ENCODE measurements at regions not wholly inside any gene's neighbourhood (a gene's known extent, or its start where the extent isn't known, plus 50 kb on each side); places are given as distances from the start of the nearest gene placed in this dataset.

DNA sequence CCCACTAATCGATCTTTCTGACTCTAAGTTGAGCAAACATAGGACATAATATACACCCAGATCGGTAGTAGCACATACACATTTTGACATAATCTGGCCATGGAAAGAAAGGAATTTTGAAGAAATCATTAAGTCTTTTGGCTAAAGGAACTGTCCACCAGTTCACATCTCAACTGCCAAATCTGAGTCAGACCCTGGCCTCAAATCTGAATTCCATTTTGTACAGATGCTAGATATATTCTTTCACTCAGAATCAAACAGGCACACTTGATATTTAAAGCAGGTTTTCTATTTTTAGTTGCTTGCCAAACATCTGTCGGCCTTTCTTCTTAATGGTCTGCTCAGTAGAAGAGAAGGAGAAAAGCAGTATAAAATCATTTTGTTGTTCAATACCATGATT lies 281.8 kb downstream of the BARHL2 start:
- H3K4me3 Mint-ChIP-seq, result no peak overlapping the region
- Histone ChIP-seq H3K4me2 (no peak overlapping the region), H2AFZ (no peak overlapping the region), H3K9me2 (ENCODE audit: insufficient read depth) (no peaks in the 10 kb centered on the region), H3K79me2 (replicated peaks; ENCODE audit: insufficient read depth) (no peaks in the 10 kb centered on the region), H3K4me3 (no peak overlapping the region), H3F3A (replicated peaks; ENCODE audit: low read depth) (no peaks in the 10 kb centered on the region), H4K20me1 (replicated peaks; ENCODE audit: insufficient read depth) (no peaks in the 10 kb centered on the region), H3K27ac (ENCODE audit: low read depth) (no peak overlapping the region), H3K36me3 (ENCODE audit: insufficient read depth) (no peaks in the 10 kb centered on the region), H3K27me3 (ENCODE audit: insufficient read depth) (no peaks in the 10 kb centered on the region), H3K4me1 (ENCODE audit: insufficient read depth) (no peaks in the 10 kb centered on the region)
- no peak for DNase-seq (ENCODE audit: low spot score)
- no peaks in the 10 kb centered on the region for H3K36me3 Mint-ChIP-seq (ENCODE audit: low read depth)
- no peak overlapping the region for H3K27ac Mint-ChIP-seq
- no peaks in the 10 kb centered on the region for H3K27me3 Mint-ChIP-seq (ENCODE audit: insufficient read depth, low read depth, poor library complexity)
- no peak for ATAC-seq
- H3K9me3 Mint-ChIP-seq, result no peaks in the 10 kb centered on the region
- H3K4me1 Mint-ChIP-seq, result no peaks in the 10 kb centered on the region
- TF ChIP-seq JUNB (IDR thresholded peaks at IDR 0.05; ENCODE audit: unreplicated experiment), result no peak
- TF ChIP-seq ZNF331 (CRISPR knock-in tag; IDR thresholded peaks at IDR 0.05; ENCODE audit: low read depth), result no peak
- TF ChIP-seq ZNF114 (CRISPR knock-in tag; IDR thresholded peaks at IDR 0.05), result no peak
- no peak for TF ChIP-seq STAT1 (IDR thresholded peaks at IDR 0.05; ENCODE audit: unreplicated experiment)

DNA sequence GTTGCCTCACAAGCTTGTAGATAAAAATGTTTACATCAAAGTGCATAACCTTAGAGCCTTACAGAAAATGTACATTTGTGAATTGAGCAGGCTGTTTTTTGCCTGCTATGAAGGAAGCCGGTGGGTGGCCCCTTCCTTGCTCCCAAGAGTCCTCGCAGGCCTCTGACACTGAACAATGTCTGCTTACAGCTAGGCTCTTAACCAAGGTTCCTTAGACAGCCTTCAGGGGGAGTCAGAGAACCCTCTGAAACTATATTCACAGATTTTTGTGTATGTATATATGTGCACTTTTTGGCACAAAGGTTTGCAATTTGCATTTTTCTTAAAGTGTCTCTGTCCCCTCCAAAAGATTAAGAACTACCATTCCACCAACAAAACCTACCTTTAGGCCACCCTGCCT lies 282.6 kb downstream of the BARHL2 start:
- H3K4me2 ChIP-seq, result no peak overlapping the region
- no peaks in the 10 kb centered on the region for H3K36me3 ChIP-seq (ENCODE audit: insufficient read depth)
- no peak overlapping the region for H3K27ac ChIP-seq (ENCODE audit: low read depth)
- no peaks in the 10 kb centered on the region for H3K9me2 ChIP-seq (ENCODE audit: insufficient read depth)
- ATAC-seq (peak; percentile 90), DNase-seq (ENCODE audit: low spot score) (peak; percentile 49)
- H3K79me2 ChIP-seq (replicated peaks; ENCODE audit: insufficient read depth), result no peaks in the 10 kb centered on the region
- H3K27ac Mint-ChIP-seq, result no peak overlapping the region
- no peak overlapping the region for H3K4me3 Mint-ChIP-seq
- H3K4me1 Mint-ChIP-seq, result no peaks in the 10 kb centered on the region
- no peaks in the 10 kb centered on the region for H3K27me3 Mint-ChIP-seq (ENCODE audit: insufficient read depth, low read depth, poor library complexity)
- no peaks in the 10 kb centered on the region for H3K27me3 ChIP-seq (ENCODE audit: insufficient read depth)
- TF ChIP-seq, protein P1, sequence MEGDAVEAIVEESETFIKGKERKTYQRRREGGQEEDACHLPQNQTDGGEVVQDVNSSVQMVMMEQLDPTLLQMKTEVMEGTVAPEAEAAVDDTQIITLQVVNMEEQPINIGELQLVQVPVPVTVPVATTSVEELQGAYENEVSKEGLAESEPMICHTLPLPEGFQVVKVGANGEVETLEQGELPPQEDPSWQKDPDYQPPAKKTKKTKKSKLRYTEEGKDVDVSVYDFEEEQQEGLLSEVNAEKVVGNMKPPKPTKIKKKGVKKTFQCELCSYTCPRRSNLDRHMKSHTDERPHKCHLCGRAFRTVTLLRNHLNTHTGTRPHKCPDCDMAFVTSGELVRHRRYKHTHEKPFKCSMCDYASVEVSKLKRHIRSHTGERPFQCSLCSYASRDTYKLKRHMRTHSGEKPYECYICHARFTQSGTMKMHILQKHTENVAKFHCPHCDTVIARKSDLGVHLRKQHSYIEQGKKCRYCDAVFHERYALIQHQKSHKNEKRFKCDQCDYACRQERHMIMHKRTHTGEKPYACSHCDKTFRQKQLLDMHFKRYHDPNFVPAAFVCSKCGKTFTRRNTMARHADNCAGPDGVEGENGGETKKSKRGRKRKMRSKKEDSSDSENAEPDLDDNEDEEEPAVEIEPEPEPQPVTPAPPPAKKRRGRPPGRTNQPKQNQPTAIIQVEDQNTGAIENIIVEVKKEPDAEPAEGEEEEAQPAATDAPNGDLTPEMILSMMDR (conservative IDR thresholded peaks at IDR 0.05; ENCODE audit: low read depth in 2 of 2), result peak; percentile 45 to 54
- TF ChIP-seq, protein P2, sequence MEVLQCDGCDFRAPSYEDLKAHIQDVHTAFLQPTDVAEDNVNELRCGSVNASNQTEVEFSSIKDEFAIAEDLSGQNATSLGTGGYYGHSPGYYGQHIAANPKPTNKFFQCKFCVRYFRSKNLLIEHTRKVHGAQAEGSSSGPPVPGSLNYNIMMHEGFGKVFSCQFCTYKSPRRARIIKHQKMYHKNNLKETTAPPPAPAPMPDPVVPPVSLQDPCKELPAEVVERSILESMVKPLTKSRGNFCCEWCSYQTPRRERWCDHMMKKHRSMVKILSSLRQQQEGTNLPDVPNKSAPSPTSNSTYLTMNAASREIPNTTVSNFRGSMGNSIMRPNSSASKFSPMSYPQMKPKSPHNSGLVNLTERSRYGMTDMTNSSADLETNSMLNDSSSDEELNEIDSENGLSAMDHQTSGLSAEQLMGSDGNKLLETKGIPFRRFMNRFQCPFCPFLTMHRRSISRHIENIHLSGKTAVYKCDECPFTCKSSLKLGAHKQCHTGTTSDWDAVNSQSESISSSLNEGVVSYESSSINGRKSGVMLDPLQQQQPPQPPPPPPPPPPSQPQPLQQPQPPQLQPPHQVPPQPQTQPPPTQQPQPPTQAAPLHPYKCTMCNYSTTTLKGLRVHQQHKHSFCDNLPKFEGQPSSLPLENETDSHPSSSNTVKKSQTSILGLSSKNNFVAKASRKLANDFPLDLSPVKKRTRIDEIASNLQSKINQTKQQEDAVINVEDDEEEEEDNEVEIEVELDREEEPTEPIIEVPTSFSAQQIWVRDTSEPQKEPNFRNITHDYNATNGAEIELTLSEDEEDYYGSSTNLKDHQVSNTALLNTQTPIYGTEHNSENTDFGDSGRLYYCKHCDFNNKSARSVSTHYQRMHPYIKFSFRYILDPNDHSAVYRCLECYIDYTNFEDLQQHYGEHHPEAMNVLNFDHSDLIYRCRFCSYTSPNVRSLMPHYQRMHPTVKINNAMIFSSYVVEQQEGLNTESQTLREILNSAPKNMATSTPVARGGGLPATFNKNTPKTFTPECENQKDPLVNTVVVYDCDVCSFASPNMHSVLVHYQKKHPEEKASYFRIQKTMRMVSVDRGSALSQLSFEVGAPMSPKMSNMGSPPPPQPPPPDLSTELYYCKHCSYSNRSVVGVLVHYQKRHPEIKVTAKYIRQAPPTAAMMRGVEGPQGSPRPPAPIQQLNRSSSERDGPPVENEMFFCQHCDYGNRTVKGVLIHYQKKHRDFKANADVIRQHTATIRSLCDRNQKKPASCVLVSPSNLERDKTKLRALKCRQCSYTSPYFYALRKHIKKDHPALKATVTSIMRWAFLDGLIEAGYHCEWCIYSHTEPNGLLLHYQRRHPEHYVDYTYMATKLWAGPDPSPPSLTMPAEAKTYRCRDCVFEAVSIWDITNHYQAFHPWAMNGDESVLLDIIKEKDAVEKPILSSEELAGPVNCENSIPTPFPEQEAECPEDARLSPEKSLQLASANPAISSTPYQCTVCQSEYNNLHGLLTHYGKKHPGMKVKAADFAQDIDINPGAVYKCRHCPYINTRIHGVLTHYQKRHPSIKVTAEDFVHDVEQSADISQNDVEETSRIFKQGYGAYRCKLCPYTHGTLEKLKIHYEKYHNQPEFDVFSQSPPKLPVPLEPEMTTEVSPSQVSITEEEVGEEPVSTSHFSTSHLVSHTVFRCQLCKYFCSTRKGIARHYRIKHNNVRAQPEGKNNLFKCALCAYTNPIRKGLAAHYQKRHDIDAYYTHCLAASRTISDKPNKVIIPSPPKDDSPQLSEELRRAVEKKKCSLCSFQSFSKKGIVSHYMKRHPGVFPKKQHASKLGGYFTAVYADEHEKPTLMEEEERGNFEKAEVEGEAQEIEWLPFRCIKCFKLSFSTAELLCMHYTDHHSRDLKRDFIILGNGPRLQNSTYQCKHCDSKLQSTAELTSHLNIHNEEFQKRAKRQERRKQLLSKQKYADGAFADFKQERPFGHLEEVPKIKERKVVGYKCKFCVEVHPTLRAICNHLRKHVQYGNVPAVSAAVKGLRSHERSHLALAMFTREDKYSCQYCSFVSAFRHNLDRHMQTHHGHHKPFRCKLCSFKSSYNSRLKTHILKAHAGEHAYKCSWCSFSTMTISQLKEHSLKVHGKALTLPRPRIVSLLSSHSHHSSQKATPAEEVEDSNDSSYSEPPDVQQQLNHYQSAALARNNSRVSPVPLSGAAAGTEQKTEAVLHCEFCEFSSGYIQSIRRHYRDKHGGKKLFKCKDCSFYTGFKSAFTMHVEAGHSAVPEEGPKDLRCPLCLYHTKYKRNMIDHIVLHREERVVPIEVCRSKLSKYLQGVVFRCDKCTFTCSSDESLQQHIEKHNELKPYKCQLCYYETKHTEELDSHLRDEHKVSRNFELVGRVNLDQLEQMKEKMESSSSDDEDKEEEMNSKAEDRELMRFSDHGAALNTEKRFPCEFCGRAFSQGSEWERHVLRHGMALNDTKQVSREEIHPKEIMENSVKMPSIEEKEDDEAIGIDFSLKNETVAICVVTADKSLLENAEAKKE (CRISPR knock-in tag; IDR thresholded peaks at IDR 0.05), result no peak
- no peak overlapping the region for H2AFZ ChIP-seq
- no peaks in the 10 kb centered on the region for H4K20me1 ChIP-seq (replicated peaks; ENCODE audit: insufficient read depth)
- H3K36me3 Mint-ChIP-seq (ENCODE audit: low read depth), result no peaks in the 10 kb centered on the region
- H3F3A ChIP-seq (replicated peaks; ENCODE audit: low read depth), result no peaks in the 10 kb centered on the region
- no peaks in the 10 kb centered on the region for H3K9me3 Mint-ChIP-seq
- no peak overlapping the region for H3K4me3 ChIP-seq
- H3K4me1 ChIP-seq (ENCODE audit: insufficient read depth), result no peaks in the 10 kb centered on the region

Measured in GM23338 (cell line).